Hippocampal formation (tissue), 2 donors: ENCODE measurements at regions not wholly inside any gene's neighbourhood (a gene's known extent, or its start where the extent isn't known, plus 50 kb on each side); places are given as distances from the start of the nearest gene placed in this dataset.

Experiments used
- DNase-seq, 2 donors: peaks; one replicate each; lab custom pipeline; 2025; lab: John Stamatoyannopoulos, UW

DNA sequence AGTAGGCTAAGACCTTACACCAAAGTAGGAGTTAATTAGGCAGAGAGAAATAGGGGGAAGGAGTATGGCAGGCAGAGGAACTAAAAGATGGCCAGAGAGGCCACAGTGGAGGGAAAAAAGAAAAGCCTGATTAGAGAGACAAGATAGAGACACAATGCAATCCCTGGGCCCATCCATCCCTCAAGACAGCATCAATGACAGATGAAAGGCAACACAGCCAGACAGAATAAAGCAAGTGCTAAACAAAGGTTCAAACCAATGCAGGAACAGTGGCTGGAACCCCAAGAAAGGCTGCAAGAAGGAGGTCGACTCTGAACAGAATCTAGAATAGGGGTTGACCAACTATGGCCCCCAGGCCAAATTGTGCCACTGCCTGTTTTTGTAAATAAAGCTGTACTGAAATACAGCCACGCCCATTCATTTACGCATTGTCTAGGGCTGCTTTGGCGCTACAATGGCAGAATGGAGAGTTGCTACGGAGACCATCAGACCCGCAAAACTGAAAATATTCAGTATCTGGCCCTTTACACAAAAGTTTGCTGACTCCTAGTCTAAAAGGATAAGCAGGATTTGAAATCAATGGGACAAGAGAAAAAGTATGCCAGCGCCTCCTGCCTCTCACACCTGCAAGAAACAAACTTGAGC is 473.3 kb upstream of the PSMD7 start:
- DNase-seq, result no peak

DNA sequence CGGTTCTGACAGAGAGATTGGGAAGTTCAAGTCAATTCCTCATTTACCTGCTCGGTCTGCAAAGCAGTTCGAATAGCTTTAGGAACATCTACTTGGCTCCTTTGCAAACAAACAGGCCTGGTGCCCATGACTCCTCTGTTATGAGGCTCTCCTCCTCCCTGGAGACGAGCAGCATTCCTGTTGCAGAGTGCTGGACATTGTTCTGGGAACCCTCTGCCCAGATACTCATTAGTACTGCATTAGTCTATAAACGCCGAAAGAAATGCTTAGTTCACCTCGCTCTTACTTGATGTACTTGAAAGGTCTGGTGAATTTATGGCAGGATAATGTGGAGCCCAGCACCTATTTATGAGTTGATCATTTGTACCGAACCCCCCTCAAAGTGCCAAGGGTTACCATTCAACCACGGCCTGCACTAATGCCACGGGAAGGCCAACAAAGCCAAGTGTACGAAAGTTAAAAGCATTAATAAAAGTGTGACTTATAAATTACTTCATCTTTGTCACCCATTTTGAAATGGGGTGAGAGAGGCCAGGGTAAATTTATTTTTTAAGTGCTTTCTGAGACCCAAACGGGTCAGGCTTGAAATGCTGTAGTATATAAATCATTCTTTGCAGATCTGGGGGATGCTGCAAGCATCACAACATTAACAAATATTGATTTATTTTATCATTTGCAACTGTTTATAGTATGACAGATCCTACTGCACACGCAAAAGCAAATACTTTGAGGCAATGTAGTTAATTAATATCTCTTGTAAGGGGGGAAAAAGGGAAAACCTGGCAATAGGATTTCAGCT is 478.9 kb upstream of the PSMD7 start:
- DNase-seq, result no peak

DNA sequence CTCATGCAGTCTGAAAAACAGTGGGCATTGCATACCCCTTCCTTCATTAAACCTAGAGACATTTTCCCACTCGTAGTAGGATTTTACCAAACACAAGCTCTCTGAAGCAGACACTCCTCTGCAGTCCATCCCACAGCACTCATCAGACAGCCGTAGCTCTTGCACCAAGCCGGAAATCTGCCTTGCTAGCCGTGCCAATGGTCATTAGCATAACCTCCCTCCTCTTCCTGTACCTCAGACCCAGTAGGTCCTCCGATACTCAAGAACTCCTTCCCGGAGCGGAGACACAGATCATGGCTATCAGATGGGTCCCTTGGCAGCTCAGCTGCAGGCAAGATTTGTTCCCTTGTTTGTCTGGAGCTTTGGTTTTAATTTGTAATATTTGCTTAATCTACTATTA is 483.1 kb upstream of the PSMD7 start:
- no peak for DNase-seq

DNA sequence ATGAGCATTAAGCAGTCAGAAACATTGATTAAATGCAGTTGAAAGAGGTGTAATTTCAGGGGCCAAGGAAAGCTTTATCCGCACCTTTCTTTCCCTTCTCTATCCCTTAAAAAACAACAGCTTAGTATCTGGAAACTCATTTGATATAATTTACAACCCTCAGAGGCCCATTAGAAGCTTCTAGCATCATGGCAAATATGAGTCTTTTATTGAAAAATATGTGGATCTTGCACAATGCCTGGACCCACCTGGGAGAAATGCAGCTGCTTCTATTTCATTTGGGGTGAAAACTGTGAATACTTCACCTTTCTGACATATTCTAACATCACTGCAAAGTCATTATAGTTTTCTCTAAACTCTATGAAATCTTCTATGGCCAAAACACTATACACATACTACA is 492.2 kb upstream of the PSMD7 start:
- no peak for DNase-seq

DNA sequence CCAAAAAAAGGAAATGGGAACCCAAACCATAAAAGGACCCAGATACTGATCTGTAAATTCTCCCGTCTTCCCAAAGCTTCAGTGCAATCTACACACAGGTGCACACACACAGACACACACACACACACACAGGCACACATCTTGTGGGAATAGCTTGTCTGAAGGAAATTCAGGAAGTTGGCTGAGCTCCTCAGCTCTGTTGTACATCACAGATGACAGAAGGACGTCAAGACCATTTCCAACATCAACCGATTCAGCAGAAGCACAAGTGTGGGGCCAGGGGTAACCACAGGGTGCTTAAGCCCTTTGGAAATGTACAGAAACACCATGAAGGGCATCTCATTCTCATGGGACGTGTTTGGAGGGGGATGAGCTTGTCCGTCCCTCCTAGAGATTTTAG is 498.1 kb upstream of the PSMD7 start:
- no peak for DNase-seq

DNA sequence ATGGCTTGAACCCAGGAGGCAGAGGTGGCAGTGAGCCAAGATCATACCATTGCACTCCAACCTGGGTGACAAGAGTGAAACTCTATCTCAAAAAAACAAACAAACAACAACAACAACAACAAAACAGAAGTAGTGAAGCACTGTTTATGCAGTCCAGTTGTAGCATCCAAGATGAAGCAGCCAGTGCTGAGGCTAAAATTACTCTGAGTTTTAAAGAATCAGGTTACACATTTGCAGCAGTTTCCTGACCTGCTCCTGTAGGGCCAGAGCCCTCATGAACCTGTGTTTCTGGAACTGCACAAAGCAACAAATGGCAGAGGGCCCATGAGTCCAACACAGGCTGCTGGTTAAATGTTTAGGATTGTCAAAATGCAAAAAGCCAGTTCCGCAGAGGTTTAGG is 499.5 kb upstream of the PSMD7 start:
- no peak for DNase-seq

DNA sequence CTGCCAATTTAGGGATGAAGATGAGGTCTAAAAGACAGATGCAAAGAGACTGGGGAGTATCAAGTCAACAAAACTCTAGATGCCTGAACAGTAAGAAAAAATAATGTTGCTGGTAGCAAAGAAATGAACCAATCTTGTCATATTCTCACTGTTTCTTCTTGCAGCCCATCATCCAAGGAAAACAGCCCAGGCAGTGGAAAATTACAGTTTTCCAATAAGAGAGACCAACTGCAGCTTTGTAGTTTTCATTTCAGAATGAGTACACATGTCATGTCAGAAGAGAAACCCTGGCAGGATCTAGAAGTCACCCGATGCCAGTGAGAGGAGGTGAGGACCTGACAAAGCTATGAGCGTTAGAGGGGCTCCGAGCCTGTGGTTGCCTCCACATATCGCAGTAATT is 500.4 kb upstream of the PSMD7 start:
- no peak for DNase-seq

DNA sequence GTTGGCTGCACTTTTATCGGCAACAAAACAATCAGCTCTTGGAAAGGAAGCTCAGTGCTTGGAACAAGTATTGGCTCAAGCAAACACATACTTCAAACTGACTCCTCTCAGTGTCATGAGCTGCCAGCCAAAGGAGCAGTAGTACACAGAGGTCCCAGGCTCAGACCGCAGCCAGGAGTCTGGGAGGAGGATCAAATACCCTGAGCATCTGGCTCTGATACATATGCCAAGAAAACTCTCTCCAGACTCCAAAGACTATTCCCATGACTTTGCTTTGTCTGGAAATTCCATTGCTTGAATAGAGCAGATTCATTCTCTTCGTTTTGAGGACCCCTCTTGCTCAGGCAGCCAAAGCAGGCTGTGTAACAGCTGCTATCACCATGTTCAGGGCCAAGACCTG is 501.6 kb upstream of the PSMD7 start:
- no peak for DNase-seq

DNA sequence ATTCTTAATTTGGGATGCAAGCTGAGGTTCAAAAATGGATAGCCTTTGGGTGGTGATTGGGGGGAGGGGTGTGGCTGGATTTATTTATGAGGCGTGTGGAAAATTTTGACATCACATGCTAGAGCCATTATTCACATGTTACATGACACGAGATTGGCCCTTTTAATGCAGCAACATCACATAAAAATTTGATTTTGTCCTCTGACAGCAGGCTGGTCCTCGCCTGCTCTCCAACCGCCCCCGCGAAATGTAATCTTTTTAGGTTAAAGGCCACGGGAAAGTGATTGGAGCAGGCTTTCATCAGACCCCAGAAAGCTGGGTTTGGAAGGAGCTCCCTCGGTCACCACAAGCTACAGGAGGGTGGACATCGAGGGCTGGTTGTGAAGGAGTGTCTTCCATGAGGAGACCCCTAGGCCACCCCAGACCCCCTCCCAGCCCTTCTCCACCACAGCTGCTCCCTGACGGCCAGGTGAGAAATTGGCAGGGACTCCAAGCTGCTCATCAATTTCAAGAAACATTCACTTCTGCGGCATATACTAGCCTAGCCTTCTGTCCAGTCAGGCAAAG is 502.7 kb upstream of the PSMD7 start:
- DNase-seq, result no peak

DNA sequence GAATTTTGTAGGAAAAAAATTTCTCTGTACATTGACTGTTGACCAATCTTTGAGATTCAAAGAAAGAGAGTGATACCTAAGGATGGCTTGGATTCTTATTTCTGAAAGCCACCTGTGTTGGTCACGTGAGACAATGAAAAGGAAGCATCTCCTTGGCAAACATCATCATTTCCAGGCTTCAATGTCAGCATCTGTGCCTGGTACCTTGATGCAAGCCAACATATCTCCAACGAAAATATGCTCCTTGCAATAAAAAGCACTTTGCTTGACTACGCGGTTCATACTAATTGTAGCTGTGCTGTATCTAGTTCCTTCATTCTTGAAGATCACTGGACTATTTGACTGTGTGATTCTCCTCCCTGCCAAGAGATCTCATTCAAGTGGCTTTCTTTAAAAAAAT is 503.4 kb upstream of the PSMD7 start:
- DNase-seq, result no peak

DNA sequence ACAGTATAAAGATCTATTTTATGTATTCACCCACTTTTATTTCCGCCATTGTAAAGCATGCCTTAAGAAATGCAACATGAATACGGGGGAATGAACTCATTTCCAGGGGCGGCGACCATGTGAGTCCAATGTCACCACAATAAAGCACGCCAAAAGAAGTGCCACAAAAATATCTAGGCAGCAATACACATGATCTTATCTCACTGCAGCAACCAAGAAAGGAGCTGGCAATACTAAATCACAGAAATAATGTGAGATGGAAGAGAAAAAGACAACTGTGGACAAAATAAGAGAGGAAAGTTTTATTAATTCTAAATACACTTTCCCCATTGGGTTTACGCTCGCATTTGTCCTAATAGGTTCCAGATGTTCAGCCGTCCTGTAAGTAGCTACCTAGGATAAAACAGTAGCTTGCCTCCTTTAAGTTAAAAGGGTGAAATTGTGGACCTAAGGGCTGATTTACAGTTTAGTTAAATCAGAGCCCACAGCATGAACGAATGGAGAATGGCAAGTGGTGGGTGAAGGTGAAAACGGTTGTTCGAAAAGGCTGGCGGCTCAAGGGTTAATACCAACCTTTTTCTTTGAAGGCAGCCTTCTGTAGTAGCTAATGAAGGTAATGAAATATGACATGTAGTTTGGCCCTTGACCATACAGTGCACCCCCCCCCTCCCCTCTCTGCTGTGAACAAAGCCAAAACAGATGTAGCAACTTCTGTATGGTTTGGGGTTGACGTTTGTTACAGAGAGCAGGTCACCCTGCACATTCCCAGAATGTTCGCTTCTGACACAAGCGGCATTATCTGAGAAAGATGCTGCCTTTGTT is 504.2 kb upstream of the PSMD7 start:
- no peak for DNase-seq

DNA sequence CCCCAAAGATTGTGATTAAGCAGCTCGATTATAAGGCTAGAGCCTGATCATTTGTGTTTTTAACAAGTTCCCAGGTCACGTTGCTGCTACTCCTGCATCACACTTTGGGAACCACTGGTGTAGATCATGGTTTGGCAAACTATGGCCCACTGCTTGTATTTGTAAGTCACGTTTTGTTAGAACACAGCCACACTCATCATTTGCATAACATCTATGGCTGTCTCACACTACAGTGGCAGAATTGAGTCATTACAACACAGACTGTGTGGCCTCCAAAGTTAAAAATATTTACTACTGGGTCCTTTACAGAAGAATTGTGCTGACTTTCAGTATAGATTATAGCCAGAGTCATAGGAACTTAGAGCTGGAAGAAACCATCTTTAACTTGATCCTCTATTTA is 515.3 kb upstream of the PSMD7 start:
- DNase-seq, result no peak

DNA sequence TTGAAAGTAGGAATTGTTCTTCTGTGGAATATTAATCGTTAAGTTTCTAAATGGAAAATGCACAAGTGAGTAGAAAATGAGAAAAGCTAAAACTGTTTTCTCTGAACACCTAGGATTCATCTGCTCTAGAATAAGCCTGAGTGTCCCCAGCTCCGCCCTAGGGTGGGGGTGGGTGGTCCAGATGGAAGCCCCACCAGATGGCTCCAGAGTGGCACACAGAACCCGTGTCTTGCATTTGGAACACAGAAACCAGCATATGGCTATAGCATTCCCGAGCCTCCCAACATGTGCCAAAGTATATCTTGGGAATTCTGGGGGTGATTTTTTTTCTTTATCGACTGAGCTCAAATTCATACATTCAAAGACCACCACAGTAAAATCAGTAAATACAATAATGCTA is 517.7 kb upstream of the PSMD7 start:
- DNase-seq, result no peak

DNA sequence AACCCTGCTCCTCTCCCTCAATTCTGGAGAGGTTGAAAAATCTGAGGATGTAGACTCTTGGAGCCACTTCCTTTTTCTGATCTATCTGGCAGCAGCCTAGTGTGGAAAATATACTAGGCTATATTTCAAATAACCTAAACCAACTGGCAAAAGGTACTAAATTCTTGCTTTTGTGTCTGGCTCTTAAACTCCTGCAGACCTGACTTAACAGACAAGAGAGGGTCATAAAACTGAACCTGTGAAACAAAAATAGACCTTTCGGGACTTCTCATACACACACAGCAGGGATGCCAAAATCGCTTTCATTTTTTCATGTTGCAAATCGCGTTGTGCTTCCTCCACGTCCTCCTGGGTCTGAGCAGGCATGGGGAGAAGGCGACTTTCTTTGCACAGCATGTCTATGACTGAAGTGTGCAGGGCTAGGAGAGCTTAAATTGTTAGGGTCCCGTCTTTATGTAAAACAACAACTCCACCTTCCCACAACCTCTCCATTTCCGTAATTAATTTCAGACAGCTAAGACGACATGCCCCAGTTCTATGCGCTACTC is 520.7 kb upstream of the PSMD7 start:
- DNase-seq, result no peak

DNA sequence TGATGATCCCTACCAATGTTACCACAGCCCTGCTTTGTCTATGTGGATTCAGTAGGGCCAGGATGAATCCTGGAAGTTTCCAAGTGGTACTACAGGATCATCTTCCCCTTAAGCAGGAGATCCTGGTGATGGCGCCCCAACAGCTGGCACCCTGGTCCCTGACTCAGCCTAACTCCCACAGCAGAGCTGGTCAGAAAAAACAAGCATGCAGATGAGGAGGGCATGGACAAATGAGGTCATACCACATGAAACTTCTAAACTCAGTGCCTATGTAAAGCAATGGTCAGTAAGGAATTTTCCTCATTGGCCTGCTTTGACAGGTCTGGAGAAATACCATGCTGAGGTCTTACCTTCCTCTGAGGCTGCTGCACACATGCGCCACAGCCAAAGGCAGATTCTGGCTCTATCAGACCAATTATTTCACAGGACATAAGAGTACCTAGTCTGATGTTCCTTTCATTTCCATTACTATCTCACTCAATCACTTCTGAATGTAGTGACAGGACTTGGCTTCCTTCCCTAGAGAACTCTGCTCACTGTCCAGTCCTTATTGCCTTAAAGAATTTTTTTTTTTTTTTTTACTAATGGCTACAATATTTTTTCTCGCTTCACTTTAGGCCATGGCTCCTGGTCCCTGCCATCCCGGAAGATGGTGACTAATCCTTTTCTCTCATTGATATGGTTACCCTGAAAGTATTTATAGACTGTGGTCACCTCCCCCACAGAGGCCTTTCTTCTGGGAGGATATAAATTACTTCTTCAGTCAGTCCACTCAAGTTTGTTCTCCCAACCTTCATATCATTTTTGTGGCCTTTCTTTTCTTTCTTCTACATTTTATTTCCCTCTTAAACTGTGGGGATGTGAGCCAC is 525.2 kb upstream of the PSMD7 start:
- no peak for DNase-seq

DNA sequence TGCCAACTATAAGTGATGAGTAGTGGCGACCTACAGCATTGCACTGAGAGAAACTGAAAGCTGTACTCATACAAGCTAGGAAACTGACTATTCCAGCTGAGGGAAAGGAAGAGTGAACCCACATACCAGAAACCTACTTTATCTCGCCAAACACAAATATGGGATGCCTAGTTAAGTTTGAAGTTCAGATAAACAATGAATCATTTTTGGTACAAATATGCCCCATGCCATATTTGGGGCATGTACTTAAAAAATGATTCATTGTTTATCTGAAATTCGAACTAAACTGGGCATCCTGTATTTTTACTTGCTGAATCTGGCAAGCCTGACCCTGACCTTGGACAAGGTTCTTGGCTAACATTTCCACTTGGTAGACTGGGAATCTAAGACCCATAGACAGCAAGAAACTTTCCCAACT is 527.8 kb upstream of the PSMD7 start:
- no peak for DNase-seq

DNA sequence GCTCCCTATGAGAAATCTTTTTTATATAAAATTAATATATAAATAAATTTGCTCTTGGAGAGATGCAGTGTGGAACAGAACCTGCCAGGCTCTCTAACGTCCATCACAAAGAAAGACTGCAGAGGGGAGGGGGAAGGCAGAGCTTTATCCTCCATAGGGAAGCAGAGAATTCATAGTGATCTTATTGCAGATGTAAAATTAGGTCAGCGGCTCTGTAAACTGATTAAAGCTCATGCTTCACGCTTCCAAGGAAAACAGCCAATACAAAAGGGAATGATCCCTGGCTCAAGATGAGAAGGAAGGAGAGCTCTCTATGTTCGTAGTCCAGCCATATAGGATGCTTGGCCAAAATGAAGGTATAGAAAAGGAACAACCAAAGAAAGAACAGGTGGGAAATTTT is 532.3 kb upstream of the PSMD7 start:
- no peak for DNase-seq

DNA sequence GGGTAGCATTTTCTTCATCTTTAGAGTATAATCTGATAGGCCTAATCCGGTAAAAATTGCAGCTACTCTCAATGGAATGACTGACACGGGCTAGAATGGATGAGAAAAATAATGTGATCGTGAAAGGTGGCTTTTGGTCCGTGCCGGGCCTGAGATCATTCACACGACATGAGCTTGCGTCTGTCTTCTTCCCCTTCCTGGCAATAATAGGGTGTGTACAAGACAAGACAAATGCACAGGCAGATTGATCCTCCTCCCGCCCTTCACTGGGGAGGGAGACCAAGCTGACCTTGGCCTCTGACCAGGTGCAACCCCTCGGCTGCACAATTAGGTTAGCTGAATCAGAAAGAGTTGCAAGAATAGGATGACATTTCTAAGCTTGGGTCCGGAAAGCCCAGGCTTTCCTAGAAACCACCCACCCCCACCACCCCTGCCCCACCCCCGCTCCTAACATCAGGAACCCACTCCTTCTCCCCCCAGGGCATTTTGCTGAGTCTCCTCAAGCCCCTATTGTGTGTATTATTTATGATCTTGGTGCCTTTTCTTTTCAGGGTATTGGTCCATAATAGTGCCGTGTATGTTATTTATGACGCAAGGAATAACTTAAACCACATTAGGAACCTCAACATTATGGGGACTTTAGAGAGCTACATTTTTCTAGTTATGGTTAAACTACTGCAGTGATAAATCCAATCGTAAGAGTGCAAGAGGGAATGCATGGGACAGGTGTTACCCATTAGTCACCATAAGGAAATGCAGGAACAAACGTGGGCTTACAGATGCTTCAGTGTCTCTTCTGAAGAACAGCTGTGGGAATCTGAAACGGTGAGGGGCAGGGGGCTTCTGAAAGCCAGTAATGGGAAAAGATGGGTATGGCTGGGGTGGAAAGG is 540.1 kb upstream of the PSMD7 start:
- no peak for DNase-seq

DNA sequence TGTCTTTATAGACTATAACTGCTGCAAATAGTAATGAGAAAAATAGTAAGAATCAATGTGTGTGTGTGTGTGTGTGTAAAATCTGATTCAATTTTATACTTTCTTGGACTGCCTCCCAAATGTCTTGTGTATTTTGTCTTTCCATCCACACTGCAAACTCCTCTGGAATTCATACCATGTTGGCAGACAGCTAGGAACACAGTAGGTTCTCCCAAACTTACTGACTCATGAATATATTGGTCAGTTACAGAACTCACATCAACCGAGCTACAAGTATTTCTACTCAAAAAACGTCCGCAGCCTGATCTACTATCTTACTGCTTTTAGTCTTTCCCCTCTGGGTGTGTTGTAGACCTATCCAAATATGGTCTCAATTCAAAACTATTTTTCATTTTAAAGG is 542.7 kb upstream of the PSMD7 start:
- DNase-seq, result no peak

DNA sequence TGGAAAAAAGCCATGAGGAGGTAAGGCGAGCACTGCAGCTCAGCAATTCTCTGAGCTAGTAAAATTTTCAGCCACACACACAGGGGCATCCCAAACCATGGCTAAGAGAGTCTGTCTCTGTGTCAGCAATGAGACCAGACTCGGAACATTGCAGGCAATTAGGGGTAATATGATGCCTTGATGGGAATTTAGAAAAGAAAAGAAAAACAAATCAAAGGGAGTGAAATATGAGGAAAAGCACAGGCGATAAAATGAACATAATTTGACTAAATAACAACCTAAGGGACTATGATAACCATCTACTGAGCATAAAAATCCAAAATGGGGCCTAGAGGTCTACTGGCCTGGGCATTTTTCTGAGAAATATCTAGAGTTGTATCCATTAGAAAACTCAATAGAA is 546.0 kb upstream of the PSMD7 start:
- DNase-seq, result no peak
